Mesenchymal stem cell (in vitro differentiated cells and primary cell): ENCODE measurements at regions not wholly inside any gene's neighbourhood (a gene's known extent, or its start where the extent isn't known, plus 50 kb on each side); places are given as distances from the start of the nearest gene placed in this dataset.
A peak's percentile ranks its signal among the peaks of the same experiment; 100 is the strongest.

Source experiments
- DNase-seq: peaks from one replicate; pipeline ENCODE4 v3.0.0-alpha.2; 2013
- H2AFZ ChIP-seq: one replicate; pipeline ENCODE4 v1.6.1; 2013; ENCODE audit warnings: low read depth, mild to moderate bottlenecking, control low read depth, inconsistent platforms, low read length, moderate library complexity
- H2AK5ac ChIP-seq: 2 replicates; pipeline ENCODE4 v1.6.1; 2013; ENCODE audit warnings: low read length, moderate library complexity, mild to moderate bottlenecking, inconsistent platforms; ENCODE audit not compliant: severe bottlenecking
- H2BK120ac ChIP-seq: one replicate; pipeline ENCODE4 v1.6.1; 2013; ENCODE audit warnings: low read depth, mild to moderate bottlenecking, inconsistent platforms, low read length, moderate library complexity
- H2BK12ac ChIP-seq, 2 experiments: one replicate each; pipeline ENCODE4 v1.6.1; 2013; ENCODE audit warnings: inconsistent platforms in 2 of 2, low read length in 2 of 2, mild to moderate bottlenecking in 2 of 2, moderate library complexity in 2 of 2, control low read depth in 1 of 2
- H2BK15ac ChIP-seq: one replicate; pipeline ENCODE4 v1.6.1; 2013; ENCODE audit warnings: mild to moderate bottlenecking, low read depth, inconsistent platforms; ENCODE audit not compliant: poor library complexity, severe bottlenecking
- H2BK5ac ChIP-seq: 2 replicates; pipeline ENCODE4 v1.6.1; 2013; ENCODE audit warnings: low read depth, mild to moderate bottlenecking, low read length, control low read depth, inconsistent platforms; ENCODE audit not compliant: poor library complexity, severe bottlenecking
- H3K14ac ChIP-seq, 2 experiments: one replicate each; pipeline ENCODE4 v1.6.1; 2013; ENCODE audit warnings: inconsistent platforms in 2 of 2, low read length in 2 of 2, control low read depth in 1 of 2, mild to moderate bottlenecking in 1 of 2, moderate library complexity in 1 of 2
- H3K18ac ChIP-seq, 2 experiments: one replicate each; pipeline ENCODE4 v1.6.1; 2013; ENCODE audit warnings: inconsistent platforms in 2 of 2, low read length in 2 of 2, control low read depth in 1 of 2, low read depth in 1 of 2, mild to moderate bottlenecking in 1 of 2
- H3K23ac ChIP-seq, 2 experiments: one replicate each; pipeline ENCODE4 v1.6.1; 2013; ENCODE audit warnings: inconsistent platforms in 2 of 2, low read length in 2 of 2, mild to moderate bottlenecking in 2 of 2, moderate library complexity in 2 of 2, control low read depth in 1 of 2
- H3K27ac ChIP-seq: 2 replicates; pipeline ENCODE4 v1.5.1; 2013; ENCODE audit warnings: mild to moderate bottlenecking, moderate library complexity, low read length, control low read depth, inconsistent platforms; ENCODE audit not compliant: poor library complexity, severe bottlenecking
- H3K27me3 ChIP-seq, 2 experiments: 2 replicates each; pipeline versions ENCODE4 v1.6.1 to v1.7.0; 2013; ENCODE audit warnings: low read length in 2 of 2, mild to moderate bottlenecking in 2 of 2, moderate library complexity in 2 of 2, control low read depth in 1 of 2, inconsistent platforms in 1 of 2; ENCODE audit not compliant: control insufficient read depth in 1 of 2, insufficient read depth in 1 of 2
- H3K36me3 ChIP-seq, 2 experiments: 2 replicates each; pipeline versions ENCODE4 v1.6.1 to v1.7.0; 2013; ENCODE audit warnings: low read length in 2 of 2, control low read depth in 1 of 2, inconsistent platforms in 1 of 2, low read depth in 1 of 2, mild to moderate bottlenecking in 1 of 2; ENCODE audit not compliant: insufficient read depth in 2 of 2, control insufficient read depth in 1 of 2
- H3K4ac ChIP-seq, 2 experiments: one replicate each; pipeline ENCODE4 v1.6.1; 2013; ENCODE audit warnings: inconsistent platforms in 2 of 2, low read length in 2 of 2, mild to moderate bottlenecking in 2 of 2, moderate library complexity in 2 of 2, control low read depth in 1 of 2, low read depth in 1 of 2
- H3K4me1 ChIP-seq: 2 replicates; pipeline ENCODE4 v1.6.1; 2013; ENCODE audit warnings: low read depth, low read length, control low read depth; ENCODE audit not compliant: control insufficient read depth, insufficient read depth
- H3K4me2 ChIP-seq: 2 replicates; pipeline ENCODE4 v1.6.1; 2013; ENCODE audit warnings: low read length, mild to moderate bottlenecking, inconsistent platforms; ENCODE audit not compliant: poor library complexity, severe bottlenecking
- H3K4me3 ChIP-seq, 2 experiments: 2 replicates each; pipeline versions ENCODE4 v1.5.1 to v1.7.0; 2013; ENCODE audit warnings: low read length in 2 of 2, mild to moderate bottlenecking in 2 of 2, control low read depth in 1 of 2, low read depth in 1 of 2; ENCODE audit not compliant: insufficient read depth in 1 of 2
- H3K79me1 ChIP-seq: replicated peaks from 2 replicates; pipeline ENCODE4 v1.6.1; 2013; ENCODE audit warnings: mild to moderate bottlenecking, control low read depth, low read length, inconsistent platforms; ENCODE audit not compliant: poor library complexity, severe bottlenecking
- H3K9ac ChIP-seq: 2 replicates; pipeline ENCODE4 v1.7.0; 2013; ENCODE audit warnings: mild to moderate bottlenecking, low read length, moderate library complexity
- H3K9me3 ChIP-seq: 2 replicates; pipeline ENCODE4 v1.7.0; 2013; ENCODE audit warnings: mild to moderate bottlenecking, low read length; ENCODE audit not compliant: control insufficient read depth
- H4K8ac ChIP-seq: one replicate; pipeline ENCODE4 v1.6.1; 2013; ENCODE audit warnings: inconsistent platforms, mild to moderate bottlenecking, low read length, moderate library complexity
- H4K91ac ChIP-seq: one replicate; pipeline ENCODE4 v1.6.1; 2013; ENCODE audit warnings: mild to moderate bottlenecking, low read length, inconsistent platforms
- WGBS: methylation state at CpG from one replicate; pipeline ENCODE4 v1.1.7; 2013; ENCODE audit warnings: mixed read lengths; 5-methylcytosine and 5-hydroxymethylcytosine counted together

GRCh38 chr16:51592001-51592501, 441.0 kb upstream of the SALL1 start:
- no peak overlapping the region for H4K91ac ChIP-seq
- H3K4me2 ChIP-seq = peak overlapping the region; percentile 10
- 63% methylated on average over 9 of the region's 9 CpGs for WGBS

GRCh38 chr16:51591480-51591879, 440.4 kb upstream of the SALL1 start:
- Histone ChIP-seq H3K18ac (no peak overlapping the region), H3K9ac (no peak overlapping the region), H3K23ac (no peak overlapping the region), H2AFZ (no peak overlapping the region), H3K27me3 (peaks cover 5 to 11% of the 10 kb centered on the region in 2 experiments), H2BK5ac (no peak overlapping the region), H3K36me3 (no peaks in the 10 kb centered on the region), H3K9me3 (no peaks in the 10 kb centered on the region), H2BK15ac (no peak overlapping the region), H3K4me3 (no peak overlapping the region), H3K79me1 (no peaks in the 10 kb centered on the region), H3K14ac (no peak overlapping the region), H2BK12ac (no peak overlapping the region), H4K8ac (no peak overlapping the region), H4K91ac (no peak overlapping the region), H3K4me2 (no peak overlapping the region), H2BK120ac (no peak overlapping the region), H3K27ac (no peak overlapping the region), H3K4ac (no peak overlapping the region), H2AK5ac (no peak overlapping the region), H3K4me1 (peaks cover 3% of the 10 kb centered on the region)
- 53% methylated on average over 2 of the region's 2 CpGs for WGBS
- DNase-seq = no peak

More at GRCh38 chr16:51592001-51592501, 441.0 kb upstream of the SALL1 start:
- H3K27ac ChIP-seq = no peak overlapping the region
- H2BK12ac ChIP-seq = no peak overlapping the region
- H3K36me3 ChIP-seq = no peaks in the 10 kb centered on the region
- no peak overlapping the region for H4K8ac ChIP-seq
- H2BK5ac ChIP-seq = no peak overlapping the region
- H2BK15ac ChIP-seq = no peak overlapping the region
- H2BK120ac ChIP-seq = no peak overlapping the region
- H2AK5ac ChIP-seq = no peak overlapping the region
- peak overlapping the region in 1 of 2 experiments; percentile 35 for H3K4me3 ChIP-seq
- no peak for DNase-seq
- no peaks in the 10 kb centered on the region for H3K79me1 ChIP-seq
- H3K23ac ChIP-seq = no peak overlapping the region
- H3K14ac ChIP-seq = no peak overlapping the region
- no peaks in the 10 kb centered on the region for H3K9me3 ChIP-seq
- no peak overlapping the region for H3K18ac ChIP-seq
- H3K27me3 ChIP-seq = peaks cover 5 to 11% of the 10 kb centered on the region in 2 experiments
- peaks cover 3% of the 10 kb centered on the region for H3K4me1 ChIP-seq
- H3K9ac ChIP-seq = no peak overlapping the region
- H3K4ac ChIP-seq = no peak overlapping the region
- no peak overlapping the region for H2AFZ ChIP-seq

- Histone ChIP-seq H2BK120ac (no peak overlapping the region), H3K9me3 (no peaks in the 10 kb centered on the region), H3K36me3 (no peaks in the 10 kb centered on the region), H2AK5ac (no peak overlapping the region), H2AFZ (no peak overlapping the region), H4K91ac (no peak overlapping the region), H3K4me1 (no peaks in the 10 kb centered on the region), H3K27ac (no peak overlapping the region), H3K18ac (no peak overlapping the region), H2BK15ac (no peak overlapping the region), H3K14ac (no peak overlapping the region), H4K8ac (no peak overlapping the region), H3K4ac (no peak overlapping the region), H3K23ac (no peak overlapping the region), H3K9ac (no peak overlapping the region), H2BK12ac (no peak overlapping the region), H3K4me2 (no peak overlapping the region), H3K79me1 (no peaks in the 10 kb centered on the region), H3K27me3 (peaks cover 0 to 4% of the 10 kb centered on the region in 2 experiments), H2BK5ac (no peak overlapping the region), H3K4me3 (no peak overlapping the region)
- 85% methylated on average over 3 of the region's 3 CpGs for WGBS
- no peak for DNase-seq
Observed at GRCh38 chr16:51579652-51580360, 428.7 kb upstream of the SALL1 start.

- Histone ChIP-seq H2BK15ac (no peak overlapping the region), H3K4ac (no peak overlapping the region), H3K9ac (no peak overlapping the region), H3K79me1 (no peaks in the 10 kb centered on the region), H3K4me2 (no peak overlapping the region), H3K23ac (no peak overlapping the region), H3K14ac (no peak overlapping the region), H2AFZ (no peak overlapping the region), H3K4me1 (no peaks in the 10 kb centered on the region), H2AK5ac (no peak overlapping the region), H3K18ac (no peak overlapping the region), H2BK12ac (no peak overlapping the region), H3K27me3 (peaks cover 4 to 11% of the 10 kb centered on the region in 2 experiments), H3K9me3 (no peaks in the 10 kb centered on the region), H4K91ac (no peak overlapping the region), H3K27ac (no peak overlapping the region), H4K8ac (no peak overlapping the region), H2BK5ac (no peak overlapping the region), H3K4me3 (no peak overlapping the region), H3K36me3 (no peaks in the 10 kb centered on the region), H2BK120ac (no peak overlapping the region)
- 5% methylated on average over 7 of the region's 8 CpGs for WGBS
- peak; percentile 42 for DNase-seq
Observed at GRCh38 chr16:51577621-51578303, 426.7 kb upstream of the SALL1 start.
